Liver (tissue), 8 donors: ENCODE measurements at regions not wholly inside any gene's neighbourhood (a gene's known extent, or its start where the extent isn't known, plus 50 kb on each side); places are given as distances from the start of the nearest gene placed in this dataset.

Experiments
- DNase-seq: peaks from one replicate; pipeline ENCODE4 v3.0.0-alpha.2; 2017; ENCODE audit warnings: low spot score
- H3K27ac ChIP-seq, 2 donors: one replicate each; pipeline ENCODE4 v1.7.0; 2013; ENCODE audit warnings: inconsistent platforms in 2 of 2, low read length in 2 of 2, control low read depth in 1 of 2, low read depth in 1 of 2, mild to moderate bottlenecking in 1 of 2
- H3K27me3 ChIP-seq, 4 donors: one replicate each; pipeline versions ENCODE4 v1.6.1 to v1.7.0; 2013; ENCODE audit warnings: low read length in 3 of 4, inconsistent platforms in 1 of 4, mild to moderate bottlenecking in 1 of 4, moderate library complexity in 1 of 4; ENCODE audit not compliant: control insufficient read depth in 4 of 4, insufficient read depth in 4 of 4
- H3K36me3 ChIP-seq, 4 donors: one replicate each; pipeline versions ENCODE4 v1.6.1 to v1.7.0; 2013; ENCODE audit warnings: low read length in 3 of 4, mild to moderate bottlenecking in 3 of 4, low read depth in 1 of 4, moderate library complexity in 1 of 4; ENCODE audit not compliant: control insufficient read depth in 4 of 4, insufficient read depth in 3 of 4
- H3K4me1 ChIP-seq, 4 donors: one replicate each; pipeline versions ENCODE4 v1.6.1 to v1.7.0; 2013; ENCODE audit warnings: low read length in 3 of 4, mild to moderate bottlenecking in 3 of 4, moderate library complexity in 1 of 4; ENCODE audit not compliant: control insufficient read depth in 4 of 4, insufficient read depth in 4 of 4
- H3K4me3 ChIP-seq, 3 donors: one replicate each; pipeline versions ENCODE4 v1.6.1 to v1.7.0; 2013; ENCODE audit warnings: low read length in 3 of 3, control low read depth in 1 of 3, low read depth in 1 of 3, mild to moderate bottlenecking in 1 of 3
- H3K9ac ChIP-seq, 2 donors: one replicate each; pipeline ENCODE4 v1.7.0; 2013; ENCODE audit warnings: low read length in 2 of 2, mild to moderate bottlenecking in 2 of 2, moderate library complexity in 2 of 2, control low read depth in 1 of 2, low read depth in 1 of 2
- H3K9me3 ChIP-seq, 4 donors: one replicate each; pipeline versions ENCODE4 v1.6.1 to v1.7.0; 2013; ENCODE audit warnings: low read length in 3 of 4; ENCODE audit not compliant: control insufficient read depth in 4 of 4
- ATF3 ChIP-seq: IDR thresholded peaks from 2 replicates; pipeline ENCODE4 v1.6.1; 2016; ENCODE audit warnings: antibody characterized with exemption
- CTCF ChIP-seq: fragments of 150-350 bp; IDR thresholded peaks from 2 replicates; pipeline ENCODE4 v1.5.1; 2017; ENCODE audit warnings: improper control_type of control experiment, low read depth, low read length; ENCODE audit not compliant: missing input control
- EGR1 ChIP-seq, 2 donors: IDR thresholded peaks; 2 replicates each; pipeline ENCODE4 v1.6.1; 2016 to 2018; ENCODE audit warnings: antibody characterized with exemption in 2 of 2, low read depth in 2 of 2
- FOXA1 ChIP-seq: IDR thresholded peaks from 2 replicates; pipeline ENCODE4 v1.6.1; 2016; ENCODE audit warnings: antibody characterized with exemption
- FOXA2 ChIP-seq: IDR thresholded peaks from 2 replicates; pipeline ENCODE4 v1.6.1; 2016; ENCODE audit warnings: antibody characterized with exemption
- GABPA ChIP-seq, 2 donors: IDR thresholded peaks in 1 of 2; conservative IDR thresholded peaks in 1 of 2; 2 replicates each; pipeline ENCODE4 v1.6.1; 2016; ENCODE audit warnings: antibody characterized with exemption in 2 of 2, mild to moderate bottlenecking in 1 of 2, moderate library complexity in 1 of 2
- HNF4A ChIP-seq, 2 donors: conservative IDR thresholded peaks; 2 replicates each; pipeline ENCODE4 v1.6.1; 2016; ENCODE audit warnings: antibody characterized with exemption in 2 of 2, mild to moderate bottlenecking in 2 of 2
- HNF4G ChIP-seq: IDR thresholded peaks from 2 replicates; pipeline ENCODE4 v1.6.1; 2016; ENCODE audit warnings: antibody characterized with exemption
- JUND ChIP-seq, 2 donors: IDR thresholded peaks; 2 replicates each; pipeline ENCODE4 v1.6.1; 2016; ENCODE audit warnings: antibody characterized with exemption in 2 of 2
- MAX ChIP-seq: IDR thresholded peaks from 2 replicates; pipeline ENCODE4 v1.6.1; 2016; ENCODE audit warnings: antibody characterized with exemption
- NR2F2 ChIP-seq: IDR thresholded peaks from 2 replicates; pipeline ENCODE4 v1.6.1; 2016; ENCODE audit warnings: antibody characterized with exemption
- RAD21 ChIP-seq, 2 donors: IDR thresholded peaks; 2 replicates each; pipeline ENCODE4 v1.6.1; 2016; ENCODE audit warnings: antibody characterized with exemption in 2 of 2, mild to moderate bottlenecking in 2 of 2
- REST ChIP-seq: IDR thresholded peaks from 2 replicates; pipeline ENCODE4 v1.6.1; 2016; ENCODE audit warnings: antibody characterized with exemption, mild to moderate bottlenecking
- RXRA ChIP-seq, 2 donors: IDR thresholded peaks; 2 replicates each; pipeline ENCODE4 v1.6.1; 2017 to 2018; ENCODE audit warnings: antibody characterized with exemption in 2 of 2, mild to moderate bottlenecking in 1 of 2
- SP1 ChIP-seq: IDR thresholded peaks from 2 replicates; pipeline ENCODE4 v1.6.1; 2018; ENCODE audit warnings: antibody characterized with exemption, mild to moderate bottlenecking
- TAF1 ChIP-seq: conservative IDR thresholded peaks from 2 replicates; pipeline ENCODE4 v1.6.1; 2016; ENCODE audit warnings: antibody characterized with exemption, mild to moderate bottlenecking
- YY1 ChIP-seq: IDR thresholded peaks from 2 replicates; pipeline ENCODE4 v1.6.1; 2016; ENCODE audit warnings: antibody characterized with exemption, mild to moderate bottlenecking
- ZBTB33 ChIP-seq: IDR thresholded peaks from 2 replicates; pipeline ENCODE4 v1.6.1; 2016; ENCODE audit warnings: antibody characterized with exemption
- WGBS: extraction: QIAGEN DNeasy Blood & Tissue Kit; methylation state at CpG from one replicate; pipeline ENCODE4 v1.1.7; 2013; 5-methylcytosine and 5-hydroxymethylcytosine counted together
- donor health status: healthy.
- donor health status: healthy.
- donor health status: healthy.
- donor health status: healthy.
- donor health status: healthy.

- no peaks in the 10 kb centered on the region for H3K9me3 ChIP-seq
- no peak overlapping the region for H3K4me3 ChIP-seq
- no peak for DNase-seq
- no peak for TF ChIP-seq EGR1 (IDR thresholded peaks at IDR 0.05; ENCODE audit: low read depth in 2 of 2)
- no peak for TF ChIP-seq CTCF
- TF ChIP-seq HNF4A (conservative IDR thresholded peaks at IDR 0.05): no peak
- TF ChIP-seq FOXA1: no peak
- no peak for TF ChIP-seq REST
- TF ChIP-seq TAF1: no peak
- no peak for TF ChIP-seq JUND (IDR thresholded peaks at IDR 0.05)
- H3K27ac ChIP-seq: no peak overlapping the region
- WGBS: 69% methylated on average over 4 of the region's 4 CpGs
- H3K27me3 ChIP-seq: no peaks in the 10 kb centered on the region
- no peaks in the 10 kb centered on the region for H3K36me3 ChIP-seq
- no peaks in the 10 kb centered on the region for H3K4me1 ChIP-seq
- no peak overlapping the region for H3K9ac ChIP-seq
Observed at GRCh38 chr17:6241996-6242395, 171.8 kb downstream of the WSCD1 start.

GRCh38 chr17:6241381-6241780 lies 171.2 kb downstream of the WSCD1 start:
- TF ChIP-seq RAD21 (IDR thresholded peaks at IDR 0.05) (no peak), SP1 (no peak), EGR1 (IDR thresholded peaks at IDR 0.05; ENCODE audit: low read depth in 2 of 2) (no peak), JUND (IDR thresholded peaks at IDR 0.05) (no peak), RXRA (IDR thresholded peaks at IDR 0.05) (no peak), NR2F2 (no peak), ZBTB33 (no peak), HNF4G (no peak), MAX (no peak), YY1 (no peak), REST (no peak), FOXA2 (no peak), ATF3 (no peak), HNF4A (conservative IDR thresholded peaks at IDR 0.05) (no peak), CTCF (no peak), FOXA1 (no peak), GABPA (IDR thresholded peaks at IDR 0.05 in 1 of 2, conservative IDR thresholded peaks at IDR 0.05 in 1 of 2) (no peak), TAF1 (no peak)
- H3K36me3 ChIP-seq: no peaks in the 10 kb centered on the region
- H3K4me3 ChIP-seq: no peak overlapping the region
- no peaks in the 10 kb centered on the region for H3K4me1 ChIP-seq
- 42% methylated on average over 6 of the region's 6 CpGs for WGBS
- H3K9ac ChIP-seq: no peak overlapping the region
- H3K27ac ChIP-seq: no peak overlapping the region
- no peaks in the 10 kb centered on the region for H3K27me3 ChIP-seq
- no peak for DNase-seq
- H3K9me3 ChIP-seq: no peaks in the 10 kb centered on the region
